OCI-LY3 (cell line): ENCODE measurements at regions not wholly inside any gene's neighbourhood (a gene's known extent, or its start where the extent isn't known, plus 50 kb on each side); places are given as distances from the start of the nearest gene placed in this dataset.

Experiments
- CTCF ChIP-seq: fragments of 200-600, 300-600 bp; sonication (generic); IDR thresholded peaks from 2 replicates; pipeline ENCODE4 v1.5.1; 2014; ENCODE audit warnings: antibody characterized with exemption, low read length, low read depth
- EZH2phosphoT487 ChIP-seq: fragments of 200-600 bp; shearing (Covaris generic); IDR thresholded peaks from 2 replicates; pipeline ENCODE4 v1.6.1; 2018; ENCODE audit warnings: antibody characterized with exemption, mixed run types, low read depth

- TF ChIP-seq CTCF (no peak), EZH2phosphoT487 (no peak)
These were observed 60.3 kb upstream of the POU2AF2 start for GRCh38 chr11:111185266-111185665.
